Activated CD4-positive, alpha-beta T cell treated with anti-CD3 and anti-CD28 coated beads, Interleukin-2, amount 50 U/mL, for 1 hour (primary cell): ENCODE measurements at regions not wholly inside any gene's neighbourhood (a gene's known extent, or its start where the extent isn't known, plus 50 kb on each side); places are given as distances from the start of the nearest gene placed in this dataset.

Experiments
- DNase-seq: peaks from one replicate; pipeline ENCODE4 v3.0.0-alpha.2; 2020

DNA sequence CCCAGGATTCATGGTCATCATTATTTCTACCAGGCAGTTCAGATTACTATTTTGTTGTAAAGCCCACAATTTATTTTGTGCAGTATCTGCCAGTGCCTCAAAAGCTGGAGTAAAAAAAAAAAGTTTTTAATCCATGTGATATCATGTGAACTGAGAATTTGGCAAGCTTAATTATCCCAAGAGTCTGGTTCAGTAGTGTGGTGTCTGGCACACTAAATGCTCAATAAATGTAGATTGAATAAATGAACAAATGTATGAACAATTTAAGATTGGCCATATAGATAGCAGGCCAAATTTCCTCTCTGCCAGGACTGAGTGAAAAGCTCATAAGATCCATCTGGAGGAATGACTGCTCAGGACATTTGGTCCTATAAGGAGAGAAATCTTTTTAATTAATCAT lies 533.0 kb downstream of the TLE1 start:
- DNase-seq = no peak

DNA sequence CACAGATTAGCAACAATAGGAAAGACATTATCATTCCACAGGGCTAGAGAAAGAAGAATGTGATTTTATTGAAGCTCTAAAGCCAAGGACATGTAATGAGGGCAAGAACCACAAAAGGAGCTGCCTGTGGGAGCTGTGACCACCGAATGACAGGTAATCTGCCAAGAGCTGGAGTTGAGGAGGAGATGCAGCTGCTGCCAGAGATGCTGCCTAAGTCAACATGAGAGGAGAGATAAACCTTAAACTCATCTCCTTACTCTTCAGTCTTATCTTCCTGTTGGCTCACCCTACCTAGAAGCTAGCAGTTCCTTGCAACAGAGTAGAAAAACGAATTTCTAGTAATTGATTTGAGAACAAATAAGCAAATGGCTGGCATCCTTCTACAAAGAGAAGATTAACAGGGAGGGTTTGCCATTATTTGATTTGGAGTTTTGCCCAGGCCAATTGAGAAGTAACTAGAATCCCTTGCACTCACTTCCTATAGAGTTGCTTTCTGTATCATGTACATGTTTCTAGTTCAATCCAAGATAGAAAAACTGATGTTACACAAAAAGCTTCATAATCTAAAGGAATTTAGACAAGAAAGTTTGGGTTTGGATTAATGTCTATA lies 539.2 kb downstream of the TLE1 start:
- DNase-seq = no peak

DNA sequence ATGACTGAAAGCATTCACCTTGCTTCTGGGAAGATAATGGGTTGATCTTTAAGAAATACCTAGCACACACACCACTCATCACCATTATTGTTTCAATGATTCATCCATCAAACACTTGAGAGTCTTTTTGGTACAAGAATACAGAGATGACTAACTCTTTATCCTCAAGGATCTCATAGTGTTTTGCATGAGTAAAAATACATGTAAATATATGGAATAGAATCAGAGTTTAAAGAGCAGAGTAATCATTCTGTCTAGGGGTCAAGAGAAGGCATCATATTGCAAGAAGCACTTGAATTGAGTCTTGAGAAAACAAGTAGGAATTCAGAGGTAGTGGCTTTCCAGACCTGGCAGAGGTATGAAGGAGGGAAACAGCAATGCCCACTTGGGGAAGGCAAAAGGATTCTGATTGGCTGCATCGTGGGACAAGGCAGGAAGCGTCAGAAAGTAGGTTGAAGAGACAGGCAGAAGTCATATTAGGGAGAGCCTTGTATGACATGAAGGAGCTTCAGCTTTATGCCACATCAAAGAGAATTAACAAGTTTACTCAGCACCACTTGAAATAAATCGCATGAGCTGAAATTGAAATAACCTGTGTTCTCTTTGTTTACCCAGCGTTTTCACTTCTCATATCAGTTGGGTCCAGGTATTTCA lies 542.5 kb downstream of the TLE1 start:
- DNase-seq = no peak

DNA sequence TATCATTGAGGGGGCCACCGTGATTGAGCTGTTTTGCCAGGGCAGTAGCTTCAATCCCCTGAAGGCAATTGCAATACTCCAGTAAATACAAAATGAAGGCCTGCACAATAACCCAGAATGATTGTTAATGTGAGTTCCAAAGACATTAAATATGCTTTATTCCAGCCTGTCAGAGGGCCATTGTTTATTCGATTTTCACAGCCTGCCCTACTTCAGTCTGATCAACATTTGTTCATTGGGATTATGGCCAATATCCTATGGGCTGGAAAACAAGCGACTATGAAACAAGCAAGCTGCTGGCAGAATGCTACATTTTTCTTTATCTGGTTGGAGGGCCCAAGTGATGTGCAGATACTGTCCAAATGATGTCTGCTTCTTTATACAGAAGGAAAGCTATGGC lies 543.1 kb downstream of the TLE1 start:
- no peak for DNase-seq

DNA sequence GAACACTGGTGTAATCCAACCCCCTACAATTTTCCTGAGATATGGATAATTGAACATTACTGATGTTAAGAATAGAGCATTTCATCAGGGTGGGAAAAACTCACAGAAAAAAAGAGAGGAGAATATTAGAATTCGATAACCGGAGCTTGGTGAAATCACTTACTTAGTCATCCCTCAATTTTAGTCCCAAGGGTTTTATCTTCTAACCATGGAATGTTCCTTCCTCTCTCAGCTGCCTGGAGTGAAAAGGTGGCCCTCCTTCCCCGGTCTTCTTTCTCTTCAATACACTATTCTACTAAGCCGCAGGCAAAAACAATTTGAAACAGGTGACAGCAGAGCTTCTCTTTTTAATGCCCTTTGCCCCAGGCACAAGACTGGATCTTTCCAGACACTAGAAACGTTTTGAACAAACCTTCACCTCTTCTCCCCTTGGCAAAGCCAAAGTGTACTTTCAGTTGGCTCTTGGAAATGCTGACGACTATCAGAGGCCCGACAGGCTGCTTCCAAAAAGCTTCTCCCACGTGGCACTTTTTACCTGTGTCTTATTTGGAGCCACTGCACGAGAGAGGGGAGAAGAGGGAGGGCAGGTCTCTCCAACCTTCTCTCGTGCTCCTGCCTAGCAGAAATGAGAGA lies 543.9 kb downstream of the TLE1 start:
- no peak for DNase-seq

DNA sequence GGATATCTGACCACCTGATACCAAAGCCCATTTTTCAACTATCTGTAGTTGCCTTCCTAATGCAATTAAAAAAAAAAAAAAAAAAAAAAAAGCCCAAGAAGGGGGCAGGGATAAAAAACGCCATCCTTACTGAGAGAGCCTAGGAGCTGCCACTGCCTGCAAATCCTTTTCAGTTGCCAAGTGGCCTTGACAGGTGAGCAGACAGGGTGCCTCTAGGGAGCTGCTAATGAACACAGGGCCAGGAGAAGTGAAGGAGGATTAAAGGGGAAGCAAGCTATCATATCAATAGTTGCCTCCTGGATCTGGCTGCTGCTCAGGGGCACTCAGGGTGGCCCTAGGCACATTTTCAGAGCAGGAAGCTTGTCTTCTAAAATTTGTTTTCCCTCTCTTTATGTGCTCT lies 547.4 kb downstream of the TLE1 start:
- no peak for DNase-seq

DNA sequence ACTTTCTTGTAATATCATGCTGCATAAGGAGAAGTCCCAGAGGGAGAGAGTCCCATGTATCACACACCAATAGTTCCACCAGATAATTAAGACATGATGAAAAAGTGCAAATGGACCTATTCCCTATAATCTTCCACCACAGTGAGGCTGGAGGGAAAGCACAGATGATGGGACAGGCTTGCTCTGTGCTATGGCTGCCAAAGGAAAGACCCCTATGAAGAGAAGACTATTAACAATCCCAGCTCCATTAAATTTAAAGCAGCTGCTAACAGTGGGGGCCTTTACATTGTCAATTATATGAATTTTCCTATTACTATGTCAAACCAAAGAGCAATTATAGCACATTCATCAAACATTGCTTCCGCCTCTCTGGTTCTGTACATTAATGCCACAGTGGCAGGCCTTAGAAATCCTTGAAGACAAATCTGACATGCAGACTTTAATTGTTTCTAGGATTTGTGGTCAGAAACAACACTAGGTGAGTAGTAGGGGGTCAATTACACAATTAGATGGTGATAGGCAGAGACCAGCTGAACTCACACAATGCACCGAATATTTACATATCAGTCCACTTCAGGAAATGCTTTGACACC lies 551.3 kb downstream of the TLE1 start:
- no peak for DNase-seq

DNA sequence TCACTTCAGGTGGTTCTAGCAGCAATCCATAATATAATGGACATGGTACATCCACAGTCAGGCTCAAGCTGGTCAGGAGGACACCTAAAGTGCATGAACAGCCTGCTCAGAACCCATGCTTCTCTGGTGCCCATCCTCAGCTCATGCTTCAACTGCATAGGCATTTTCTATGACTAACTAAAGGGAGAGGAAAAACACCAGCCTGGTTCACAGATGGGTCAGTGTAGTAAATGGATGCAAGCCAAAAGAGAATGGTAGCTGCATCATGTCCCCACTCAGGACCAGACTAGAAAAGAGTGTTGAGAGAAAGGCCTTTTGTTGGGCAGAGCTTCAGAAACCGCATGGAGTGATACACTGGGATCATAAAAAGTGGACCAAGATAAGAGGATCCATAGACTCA lies 556.6 kb downstream of the TLE1 start:
- no peak for DNase-seq

DNA sequence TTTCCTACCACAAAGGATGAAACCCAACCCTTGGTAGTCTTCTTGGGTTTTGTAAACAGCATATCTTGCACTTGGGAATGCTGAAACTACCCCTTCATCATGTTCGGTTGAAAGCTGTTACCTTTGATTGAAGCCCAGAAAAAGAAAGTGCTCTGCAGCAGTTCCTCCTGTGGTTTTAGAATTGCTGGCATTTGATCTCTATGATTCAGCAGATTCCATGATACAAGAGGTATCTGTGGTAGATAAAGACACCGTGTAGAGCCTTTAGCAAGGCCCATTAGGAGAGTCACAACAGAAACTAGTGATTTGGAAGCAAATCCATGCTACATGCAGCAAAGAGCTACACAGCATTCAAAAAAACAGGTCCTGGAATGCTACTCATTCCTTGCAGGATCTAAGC lies 557.0 kb downstream of the TLE1 start:
- no peak for DNase-seq

DNA sequence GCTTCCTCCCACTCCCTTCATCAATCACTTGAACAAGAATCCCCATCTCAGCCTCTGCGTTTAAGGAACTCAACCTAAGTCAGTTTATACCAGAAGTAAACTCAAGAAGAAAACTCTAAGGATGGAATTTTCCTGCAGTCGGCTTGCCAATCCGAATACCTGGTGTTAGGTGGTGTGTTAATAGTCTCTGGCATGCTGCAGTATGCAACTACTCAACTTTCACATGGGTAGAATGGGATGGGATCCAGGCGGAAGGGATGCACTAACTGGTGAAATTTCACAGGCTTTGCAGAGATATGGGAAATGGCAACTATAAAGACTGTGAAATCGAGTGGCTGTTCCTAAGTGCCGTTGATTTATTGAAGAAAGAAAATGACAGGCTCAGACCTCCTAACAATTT lies 560.6 kb downstream of the TLE1 start:
- DNase-seq = no peak

DNA sequence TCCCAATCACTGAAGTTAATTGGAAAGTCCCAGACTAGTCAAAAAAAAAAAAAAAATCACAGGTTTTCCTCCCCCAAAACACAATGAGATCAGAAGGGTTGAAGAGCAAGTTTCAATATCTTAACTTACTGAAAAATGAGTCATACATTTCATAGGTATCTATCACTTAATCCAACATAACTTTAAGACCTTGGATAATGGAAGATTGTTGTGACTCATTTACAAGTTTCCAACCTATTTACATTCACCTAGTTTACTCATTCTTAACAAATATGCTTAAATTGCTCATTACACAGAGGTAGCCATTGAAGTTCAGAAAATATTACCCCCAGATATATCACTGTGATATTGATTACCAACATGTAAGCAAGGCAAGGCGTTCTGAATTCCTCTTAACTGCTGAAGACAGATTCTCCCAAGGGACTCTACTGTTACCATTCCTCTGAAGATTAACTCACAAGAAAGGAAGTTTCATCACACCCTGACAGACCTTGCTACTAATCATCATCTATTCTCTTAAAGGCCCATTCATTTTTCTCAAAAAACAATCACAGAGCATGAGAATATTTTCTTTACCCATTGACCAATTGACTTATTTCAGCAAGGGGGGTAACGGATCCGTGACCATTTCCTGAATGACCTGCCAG lies 563.8 kb downstream of the TLE1 start:
- no peak for DNase-seq

DNA sequence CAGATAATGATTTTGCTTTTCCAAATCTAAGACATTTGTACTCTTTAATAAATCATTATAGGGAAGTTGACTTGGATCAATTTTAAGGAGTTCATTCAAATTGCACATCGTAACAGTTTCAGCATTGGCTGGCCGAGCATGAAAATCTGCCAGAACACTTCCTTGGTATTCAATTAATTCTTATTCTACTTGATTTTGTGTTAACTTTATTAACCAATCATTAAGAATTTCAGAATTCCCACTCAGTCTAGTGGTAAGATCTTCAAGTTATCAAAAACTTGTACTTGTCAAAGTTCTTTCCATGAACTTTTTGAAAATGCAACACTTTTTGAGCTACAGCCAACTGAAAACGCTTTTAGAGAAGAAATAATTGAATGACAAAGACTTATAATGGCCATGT lies 565.8 kb downstream of the TLE1 start:
- DNase-seq = no peak

DNA sequence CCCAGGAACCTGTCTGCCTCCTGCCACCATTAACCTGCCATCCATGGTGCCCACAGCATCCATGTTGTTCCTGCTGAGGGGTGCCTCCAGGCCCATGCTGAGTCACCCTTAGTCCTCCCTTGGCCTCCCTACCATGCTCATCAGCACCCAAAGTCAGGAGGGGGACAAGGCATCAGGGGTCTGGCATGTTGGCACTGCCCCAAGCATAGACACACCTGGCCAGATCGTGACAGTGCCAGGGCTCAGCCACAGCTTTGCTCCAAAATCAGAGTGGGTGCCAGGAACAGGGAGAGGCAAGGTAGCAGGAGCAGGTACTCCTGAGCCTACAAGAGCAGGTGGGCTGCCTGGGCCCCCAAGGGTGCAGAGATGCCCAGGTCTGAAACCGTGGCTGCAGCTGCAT lies 566.6 kb downstream of the TLE1 start:
- no peak for DNase-seq

DNA sequence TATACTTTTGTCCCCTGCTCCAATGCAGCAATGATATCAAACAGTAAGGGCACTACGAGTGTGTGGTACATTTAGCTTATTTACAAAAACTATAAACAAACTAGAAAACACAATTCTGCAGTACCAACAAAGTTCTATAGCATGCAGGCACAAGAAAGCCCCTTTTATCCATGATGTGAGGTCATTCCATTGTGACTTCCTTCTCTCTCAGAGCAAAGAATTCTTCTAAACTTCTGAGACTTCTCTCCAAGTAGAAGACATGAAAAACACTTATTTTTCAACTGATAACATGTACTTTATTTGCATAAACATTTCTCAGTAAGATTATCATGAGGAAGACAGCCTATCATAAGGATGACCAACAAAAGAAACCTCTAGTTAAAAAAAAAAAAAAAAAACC lies 569.8 kb downstream of the TLE1 start:
- DNase-seq = no peak

DNA sequence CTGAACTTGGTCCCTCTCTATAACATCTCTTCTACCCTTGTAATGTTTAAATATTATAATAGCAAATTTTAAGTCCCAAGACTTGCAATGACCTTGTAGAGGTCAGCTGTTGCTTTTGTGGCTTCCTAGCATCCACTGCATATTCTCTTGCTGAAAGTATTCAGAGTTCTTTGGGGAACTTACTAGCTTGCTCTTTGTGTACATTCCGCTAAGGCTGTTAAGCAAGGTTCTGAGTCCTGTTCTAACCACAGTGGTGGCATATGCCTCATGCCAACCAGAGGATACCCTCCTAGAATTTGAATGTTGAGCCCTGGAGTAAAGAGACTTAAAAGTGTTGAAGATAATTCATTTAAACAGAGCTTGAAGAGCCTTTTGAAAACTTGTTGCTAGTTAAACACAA lies 570.9 kb downstream of the TLE1 start:
- DNase-seq = no peak

DNA sequence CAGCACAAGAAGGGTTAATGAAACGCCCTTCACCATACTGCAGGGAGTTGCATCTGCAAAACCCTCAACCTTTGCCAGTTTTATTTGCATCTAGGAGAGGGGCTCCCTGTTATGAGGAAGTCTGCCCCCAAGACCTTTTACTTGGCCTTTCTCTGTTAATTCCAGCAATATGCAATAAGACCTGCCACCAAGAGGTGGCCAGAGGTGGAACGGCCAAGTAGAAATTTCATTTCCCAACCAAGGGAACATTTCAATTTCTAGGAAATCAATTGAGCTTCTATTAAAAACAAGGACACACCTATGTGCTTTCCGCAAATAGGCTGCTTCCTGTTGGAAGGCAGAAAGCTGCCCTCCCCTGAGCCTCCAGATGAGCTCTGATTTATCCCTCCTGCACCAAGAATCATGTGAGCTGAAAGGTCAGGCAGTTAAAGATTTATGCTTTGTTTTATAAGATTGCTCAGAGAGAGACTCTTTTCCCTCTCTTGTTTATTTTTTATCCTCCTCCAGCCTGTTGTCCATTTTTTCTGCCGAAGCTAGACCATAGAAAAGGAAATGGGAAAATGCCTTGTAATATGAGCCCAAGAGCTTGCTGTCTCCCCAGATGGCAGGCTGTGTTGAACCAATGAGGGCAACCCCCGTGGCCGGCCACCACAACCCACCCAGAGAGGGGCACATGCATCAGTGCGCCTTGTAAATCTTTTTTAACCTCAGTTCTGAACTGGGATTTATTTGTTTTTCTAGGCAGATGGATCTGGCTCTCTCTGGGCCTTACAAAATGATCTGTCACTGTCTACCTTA lies 572.8 kb downstream of the TLE1 start:
- no peak for DNase-seq

DNA sequence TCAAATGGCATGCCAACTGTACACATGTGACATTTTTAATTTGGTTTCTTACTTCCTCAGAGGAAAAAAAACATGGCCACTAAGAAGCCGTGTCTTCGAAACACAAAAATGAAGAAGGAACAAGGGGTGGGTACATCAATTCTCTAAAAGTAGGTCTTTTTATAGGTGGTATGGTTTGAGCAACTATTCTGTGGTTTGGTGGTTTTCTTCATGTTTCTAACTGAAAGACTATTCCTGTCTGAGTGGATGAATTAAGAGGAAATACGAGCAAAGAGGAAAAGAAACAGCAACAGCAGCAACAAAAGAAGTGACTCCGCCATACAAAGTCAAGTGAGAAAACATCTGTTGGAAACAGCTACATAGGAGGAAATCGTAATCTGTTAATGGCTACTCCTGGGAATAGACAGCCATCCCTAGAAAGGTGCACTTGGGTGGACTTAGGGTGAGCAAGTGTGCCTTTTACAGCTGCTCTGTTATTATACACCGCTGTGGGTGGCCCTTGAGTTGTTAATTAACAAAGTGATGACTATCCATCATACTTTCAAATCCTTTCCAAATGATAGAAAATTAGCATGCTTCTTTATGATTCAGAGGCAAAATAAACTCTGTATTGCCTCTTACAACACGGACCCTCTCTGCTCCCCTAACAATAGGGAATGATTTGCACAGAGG lies 575.8 kb downstream of the TLE1 start:
- no peak for DNase-seq

DNA sequence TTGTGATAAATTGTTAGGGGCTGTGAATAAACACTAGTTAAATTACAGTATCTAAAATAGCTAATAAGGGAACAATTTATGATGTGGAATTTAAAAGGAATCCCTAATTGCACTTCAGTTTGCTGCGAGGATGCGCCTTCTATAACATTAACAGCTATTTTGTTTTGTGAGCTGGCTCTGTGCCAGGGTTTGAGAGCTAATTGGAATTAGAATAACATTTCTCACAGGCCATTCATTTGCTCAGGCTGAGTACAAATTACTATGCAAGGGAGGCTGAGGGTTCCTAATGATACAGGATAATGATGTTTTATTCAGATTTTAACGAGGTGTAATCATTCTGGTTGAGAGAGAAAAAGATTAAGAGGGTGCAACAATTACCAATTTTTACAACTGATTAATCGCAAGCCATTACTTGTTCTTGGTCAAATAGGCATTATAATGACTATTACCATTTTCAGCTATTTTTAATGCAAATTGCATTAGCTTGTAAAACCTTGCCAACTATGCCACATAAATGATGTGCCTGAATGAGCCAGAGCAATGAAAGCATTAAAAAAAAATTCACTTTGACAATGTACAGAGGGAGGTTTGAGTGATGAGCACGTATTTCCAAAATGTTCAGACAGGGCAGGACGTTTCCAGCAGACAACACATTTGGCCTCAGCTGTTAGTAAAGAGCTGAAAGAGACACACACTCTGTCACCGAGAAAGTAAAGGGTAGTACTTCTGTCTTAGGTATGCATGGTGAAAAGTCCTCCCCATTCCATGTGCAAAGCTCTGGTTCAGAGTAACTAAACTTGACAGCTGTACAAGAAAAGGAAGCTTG lies 576.5 kb downstream of the TLE1 start:
- DNase-seq = no peak

DNA sequence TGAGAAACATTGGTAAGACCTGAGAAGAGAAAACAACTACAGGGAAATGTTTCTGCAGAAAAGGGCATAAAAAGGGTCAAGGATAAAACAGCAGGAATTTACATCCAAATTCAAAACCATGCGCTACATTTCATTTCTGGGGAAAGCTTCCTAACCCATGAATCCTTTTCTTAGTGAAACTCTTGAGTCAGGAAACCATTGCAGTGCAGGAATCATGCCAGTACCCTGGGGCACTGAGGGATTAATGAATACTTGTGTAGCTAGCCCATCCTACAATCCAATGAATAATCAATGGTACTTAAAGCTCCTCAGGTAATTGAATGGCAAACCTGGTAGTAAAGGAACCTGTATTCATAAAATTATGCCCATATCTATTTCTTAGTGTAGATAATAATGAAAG lies 580.5 kb downstream of the TLE1 start:
- no peak for DNase-seq

DNA sequence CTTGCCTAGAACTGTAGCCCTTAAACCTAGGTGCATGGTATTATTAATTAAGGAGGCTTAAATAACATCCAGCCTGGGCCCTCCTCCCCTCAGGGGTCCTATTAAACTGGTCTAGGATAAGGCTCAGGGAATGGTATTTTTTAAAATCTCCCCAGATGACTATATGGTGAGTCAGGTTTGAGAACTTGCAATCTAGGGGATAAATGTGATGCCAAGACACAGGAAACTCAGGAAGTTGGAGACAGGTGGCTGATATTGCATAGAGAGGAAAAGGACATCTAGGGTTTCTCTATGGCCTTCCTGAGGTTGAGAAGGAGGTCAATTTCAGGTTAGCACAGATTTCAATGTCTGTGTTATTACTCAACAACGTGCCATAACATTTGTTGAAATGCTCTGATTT lies 581.0 kb downstream of the TLE1 start:
- DNase-seq = no peak
